A673 (cell line): ENCODE measurements at regions not wholly inside any gene's neighbourhood (a gene's known extent, or its start where the extent isn't known, plus 50 kb on each side); places are given as distances from the start of the nearest gene placed in this dataset.

Experiments
- CTCF ChIP-seq: fragments of 300-800, 200-600 bp; sonication (generic); conservative IDR thresholded peaks from 2 replicates; pipeline ENCODE4 v1.5.1; 2017; ENCODE audit warnings: low read depth, mild to moderate bottlenecking, antibody characterized with exemption, low read length, moderate library complexity, mixed read lengths
- EZH2 ChIP-seq: fragments of 200-600 bp; sonication (generic); IDR thresholded peaks from 2 replicates; pipeline ENCODE4 v1.6.1; 2017; ENCODE audit warnings: borderline replicate concordance, low read depth, mild to moderate bottlenecking, mixed read lengths, antibody characterized with exemption, low read length; ENCODE audit not compliant: poor library complexity, severe bottlenecking

GRCh38 chr5:89721353-89721752, 688.2 kb downstream of the CETN3 start:
- TF ChIP-seq CTCF (no peak), EZH2 (no peak)
